ENCODE measurements at regions not wholly inside any gene's neighbourhood (a gene's known extent, or its start where the extent isn't known, plus 50 kb on each side); places are given as distances from the start of the nearest gene placed in this dataset.

- H3K27ac ChIP-seq (ENCODE audit: low read depth, low read length): no peak overlapping the region
- no peaks in the 10 kb centered on the region for H3F3A ChIP-seq (ENCODE audit: insufficient read depth)
- H3K9me3 ChIP-seq (ENCODE audit: insufficient read depth, low read length): 0 out of 2 replicates have a peak, but pooled peaks cover 3% of the 10 kb centered on the region
- H3K4me2 ChIP-seq (ENCODE audit: low read depth, low read length, poor library complexity, severe bottlenecking): no peak overlapping the region
- no peaks in the 10 kb centered on the region for H3K79me2 ChIP-seq (ENCODE audit: insufficient read depth, low read length)
- no peaks in the 10 kb centered on the region for H3K27me3 ChIP-seq (ENCODE audit: low read length)
- no peaks in the 10 kb centered on the region for H4K20me1 ChIP-seq (ENCODE audit: low read depth, low read length)
- no peak for TF ChIP-seq CTCF (IDR thresholded peaks at IDR 0.05; ENCODE audit: insufficient read depth, low read length, poor library complexity, severe bottlenecking)
- TF ChIP-seq EZH2phosphoT487 (conservative IDR thresholded peaks at IDR 0.05; ENCODE audit: low read length): no peak
- no peaks in the 10 kb centered on the region for H3K9me2 ChIP-seq (replicated peaks; ENCODE audit: insufficient read depth, low read length)
- no peaks in the 10 kb centered on the region for H3K36me3 ChIP-seq (ENCODE audit: low read length)
- H3K4me3 ChIP-seq (ENCODE audit: insufficient read depth, low read length, poor library complexity, severe bottlenecking): no peak overlapping the region
- no peak overlapping the region for H3K9ac ChIP-seq (ENCODE audit: low read length)
- no peak overlapping the region for H2AFZ ChIP-seq (ENCODE audit: low read depth, low read length, severe bottlenecking)
These were observed 132.4 kb downstream of the TXNL1 start for GRCh38 chr18:56505971-56506370.

GRCh38 chr18:56505293-56505692 is 133.1 kb downstream of the TXNL1 start:
- H4K20me1 ChIP-seq (ENCODE audit: low read depth, low read length): no peaks in the 10 kb centered on the region
- no peak overlapping the region for H3K9ac ChIP-seq (ENCODE audit: low read length)
- no peak overlapping the region for H3K27ac ChIP-seq (ENCODE audit: low read depth, low read length)
- no peaks in the 10 kb centered on the region for H3K9me2 ChIP-seq (replicated peaks; ENCODE audit: insufficient read depth, low read length)
- H3K79me2 ChIP-seq (ENCODE audit: insufficient read depth, low read length): no peaks in the 10 kb centered on the region
- H3F3A ChIP-seq (ENCODE audit: insufficient read depth): no peaks in the 10 kb centered on the region
- H3K4me3 ChIP-seq (ENCODE audit: insufficient read depth, low read length, poor library complexity, severe bottlenecking): no peak overlapping the region
- 0 out of 2 replicates have a peak, but pooled peaks cover 3% of the 10 kb centered on the region for H3K9me3 ChIP-seq (ENCODE audit: insufficient read depth, low read length)
- no peak overlapping the region for H2AFZ ChIP-seq (ENCODE audit: low read depth, low read length, severe bottlenecking)
- no peak for TF ChIP-seq EZH2phosphoT487 (conservative IDR thresholded peaks at IDR 0.05; ENCODE audit: low read length)
- no peaks in the 10 kb centered on the region for H3K36me3 ChIP-seq (ENCODE audit: low read length)
- no peak overlapping the region for H3K4me2 ChIP-seq (ENCODE audit: low read depth, low read length, poor library complexity, severe bottlenecking)
- no peaks in the 10 kb centered on the region for H3K27me3 ChIP-seq (ENCODE audit: low read length)

- Histone ChIP-seq H3K4me2 (ENCODE audit: low read depth, low read length, poor library complexity, severe bottlenecking) (no peak overlapping the region), H3K9me3 (ENCODE audit: insufficient read depth, low read length) (0 out of 2 replicates have a peak, but pooled peaks cover 3% of the 10 kb centered on the region), H3K27me3 (ENCODE audit: low read length) (no peaks in the 10 kb centered on the region), H3K79me2 (ENCODE audit: insufficient read depth, low read length) (no peaks in the 10 kb centered on the region), H3K27ac (ENCODE audit: low read depth, low read length) (no peak overlapping the region), H4K20me1 (ENCODE audit: low read depth, low read length) (no peaks in the 10 kb centered on the region), H3K9ac (ENCODE audit: low read length) (no peak overlapping the region), H2AFZ (ENCODE audit: low read depth, low read length, severe bottlenecking) (no peak overlapping the region), H3K4me3 (ENCODE audit: insufficient read depth, low read length, poor library complexity, severe bottlenecking) (no peak overlapping the region), H3K36me3 (ENCODE audit: low read length) (no peaks in the 10 kb centered on the region), H3K9me2 (replicated peaks; ENCODE audit: insufficient read depth, low read length) (no peaks in the 10 kb centered on the region), H3F3A (ENCODE audit: insufficient read depth) (no peaks in the 10 kb centered on the region)
- no peak for TF ChIP-seq EZH2phosphoT487 (conservative IDR thresholded peaks at IDR 0.05; ENCODE audit: low read length)
- TF ChIP-seq CTCF (IDR thresholded peaks at IDR 0.05; ENCODE audit: insufficient read depth, low read length, poor library complexity, severe bottlenecking): no peak
These were observed 136.5 kb downstream of the TXNL1 start for GRCh38 chr18:56501896-56502295.

- no peak for TF ChIP-seq CTCF (IDR thresholded peaks at IDR 0.05; ENCODE audit: insufficient read depth, low read length, poor library complexity, severe bottlenecking)
- TF ChIP-seq EZH2phosphoT487 (conservative IDR thresholded peaks at IDR 0.05; ENCODE audit: low read length): no peak
These were observed 142.5 kb downstream of the TXNL1 start for GRCh38 chr18:56495884-56496283.

More at GRCh38 chr18:56495884-56496283, 142.5 kb downstream of the TXNL1 start:
- no peak overlapping the region for H2AFZ ChIP-seq (ENCODE audit: low read depth, low read length, severe bottlenecking)
- no peaks in the 10 kb centered on the region for H3K27me3 ChIP-seq (ENCODE audit: low read length)
- no peak overlapping the region for H3K27ac ChIP-seq (ENCODE audit: low read depth, low read length)
- no peak overlapping the region for H3K4me2 ChIP-seq (ENCODE audit: low read depth, low read length, poor library complexity, severe bottlenecking)
- no peaks in the 10 kb centered on the region for H3K79me2 ChIP-seq (ENCODE audit: insufficient read depth, low read length)
- no peaks in the 10 kb centered on the region for H4K20me1 ChIP-seq (ENCODE audit: low read depth, low read length)
- no peaks in the 10 kb centered on the region for H3K36me3 ChIP-seq (ENCODE audit: low read length)
- no peaks in the 10 kb centered on the region; the same call in 1 of the 2 replicates for H3K9me3 ChIP-seq (ENCODE audit: insufficient read depth, low read length)
- H3F3A ChIP-seq (ENCODE audit: insufficient read depth): no peaks in the 10 kb centered on the region
- H3K9ac ChIP-seq (ENCODE audit: low read length): no peak overlapping the region
- H3K4me3 ChIP-seq (ENCODE audit: insufficient read depth, low read length, poor library complexity, severe bottlenecking): no peak overlapping the region
- no peaks in the 10 kb centered on the region for H3K9me2 ChIP-seq (replicated peaks; ENCODE audit: insufficient read depth, low read length)

All from SU-DHL-6 (cell line).